NT2/D1 (cell line): ENCODE measurements at regions not wholly inside any gene's neighbourhood (a gene's known extent, or its start where the extent isn't known, plus 50 kb on each side); places are given as distances from the start of the nearest gene placed in this dataset.

ENCODE experiments used
- SUZ12 ChIP-seq: IDR thresholded peaks from 2 replicates; pipeline ENCODE4 v1.6.1; 2011; ENCODE audit not compliant: insufficient read length, insufficient read depth; ENCODE audit errors: extremely low read depth
- YY1 ChIP-seq: IDR thresholded peaks from 2 replicates; pipeline ENCODE4 v1.6.1; 2011; ENCODE audit not compliant: insufficient read length, insufficient read depth
- ZNF274 ChIP-seq: IDR thresholded peaks from 2 replicates; pipeline ENCODE4 v1.6.1; 2011; ENCODE audit warnings: mild to moderate bottlenecking, low read depth, low read length

DNA sequence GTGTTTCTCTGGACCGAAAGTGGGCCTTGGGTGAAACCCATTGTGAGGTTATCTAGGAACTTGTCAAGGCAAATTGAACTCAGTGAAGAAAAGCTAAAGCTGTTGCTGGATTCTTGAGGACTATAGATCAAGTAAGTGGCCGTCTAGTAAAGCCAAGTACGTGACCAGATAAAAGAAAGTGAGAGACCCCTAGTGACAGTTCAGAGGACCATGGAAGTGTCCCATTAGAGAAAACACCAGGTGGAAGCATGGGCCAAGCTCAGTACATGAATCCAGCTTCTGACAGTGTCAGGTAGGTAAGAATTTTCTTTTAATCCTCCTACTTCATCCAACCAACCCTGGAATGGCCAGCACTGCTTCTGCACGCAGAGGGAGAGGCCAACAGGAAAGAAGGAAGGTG, 349.3 kb upstream of the RGMA start:
- no peak for TF ChIP-seq SUZ12
- no peak for TF ChIP-seq YY1
- no peak for TF ChIP-seq ZNF274
